Stimulated activated CD4-positive, alpha-beta T cell treated with anti-CD3 and anti-CD28 coated beads, Interleukin-1b, Interleukin-23, amount 100 ng/mL, for 48 hours (primary cell): ENCODE measurements at regions not wholly inside any gene's neighbourhood (a gene's known extent, or its start where the extent isn't known, plus 50 kb on each side); places are given as distances from the start of the nearest gene placed in this dataset.

Experiments
- DNase-seq: peaks from one replicate; pipeline ENCODE4 v3.0.0-alpha.2; 2020

- DNase-seq = no peak
Observed at GRCh38 chr21:31564439-31564838, 95.1 kb upstream of the SOD1 start.

GRCh38 chr21:31560479-31560878, 99.0 kb upstream of the SOD1 start:
- no peak for DNase-seq

- DNase-seq = peak; percentile 94
Observed at GRCh38 chr21:31559368-31560119, 99.9 kb upstream of the SOD1 start.

GRCh38 chr21:31558962-31559367, 100.5 kb upstream of the SOD1 start:
- peak; percentile 94 for DNase-seq

GRCh38 chr21:31558189-31558961, 101.1 kb upstream of the SOD1 start:
- peak; percentile 27 for DNase-seq

- no peak for DNase-seq
Observed at GRCh38 chr21:31557421-31558188, 101.9 kb upstream of the SOD1 start.

- DNase-seq = no peak
Observed at GRCh38 chr21:31556662-31557061, 102.8 kb upstream of the SOD1 start.

GRCh38 chr21:31555741-31556191, 103.7 kb upstream of the SOD1 start:
- no peak for DNase-seq

- DNase-seq = peak; percentile 32
Observed at GRCh38 chr21:31554511-31555022, 104.9 kb upstream of the SOD1 start.

- DNase-seq = no peak
Observed at GRCh38 chr21:31553926-31554325, 105.6 kb upstream of the SOD1 start.

GRCh38 chr21:31553461-31553860, 106.0 kb upstream of the SOD1 start:
- DNase-seq = no peak

GRCh38 chr21:31552826-31553225, 106.7 kb upstream of the SOD1 start:
- DNase-seq = no peak

- DNase-seq = no peak
Observed at GRCh38 chr21:31550070-31550469, 109.4 kb upstream of the SOD1 start.

- no peak for DNase-seq
Observed at GRCh38 chr21:31548688-31549087, 110.8 kb upstream of the SOD1 start.

GRCh38 chr21:31546443-31547170, 112.9 kb upstream of the SOD1 start:
- DNase-seq = no peak

- DNase-seq = no peak
Observed at GRCh38 chr21:31545036-31545435, 114.5 kb upstream of the SOD1 start.

GRCh38 chr21:31543191-31543590, 116.3 kb upstream of the SOD1 start:
- DNase-seq = no peak

- DNase-seq = no peak
Observed at GRCh38 chr21:31538816-31539215, 120.7 kb upstream of the SOD1 start.

GRCh38 chr21:31537872-31538576, 121.5 kb upstream of the SOD1 start:
- DNase-seq = no peak

- DNase-seq = no peak
Observed at GRCh38 chr21:31536138-31536537, 123.4 kb upstream of the SOD1 start.

- DNase-seq = no peak
Observed at GRCh38 chr21:31531967-31532366, 127.5 kb upstream of the SOD1 start.
